GM19025 (cell line): ENCODE measurements at regions not wholly inside any gene's neighbourhood (a gene's known extent, or its start where the extent isn't known, plus 50 kb on each side); places are given as distances from the start of the nearest gene placed in this dataset.
"Not testable (repeated sequence)": the region's sequence is repeated elsewhere in the genome, so short reads cannot be mapped to it uniquely, and the experiment has no call there.

Source experiments
- ATAC-seq: cut with Tn5 transposase; IDR thresholded peaks from one replicate; pipeline ENCODE4 v1.9.1; 2021; ENCODE audit warnings: mild to moderate bottlenecking, low read depth, moderate library complexity; ENCODE audit not compliant: unreplicated experiment

- ATAC-seq: no peak
These were observed 197.8 kb downstream of the MEMO1 start for GRCh38 chr2:31813016-31813415.

- ATAC-seq: peak; percentile 96
These were observed 198.6 kb downstream of the MEMO1 start for GRCh38 chr2:31812051-31812798.

DNA sequence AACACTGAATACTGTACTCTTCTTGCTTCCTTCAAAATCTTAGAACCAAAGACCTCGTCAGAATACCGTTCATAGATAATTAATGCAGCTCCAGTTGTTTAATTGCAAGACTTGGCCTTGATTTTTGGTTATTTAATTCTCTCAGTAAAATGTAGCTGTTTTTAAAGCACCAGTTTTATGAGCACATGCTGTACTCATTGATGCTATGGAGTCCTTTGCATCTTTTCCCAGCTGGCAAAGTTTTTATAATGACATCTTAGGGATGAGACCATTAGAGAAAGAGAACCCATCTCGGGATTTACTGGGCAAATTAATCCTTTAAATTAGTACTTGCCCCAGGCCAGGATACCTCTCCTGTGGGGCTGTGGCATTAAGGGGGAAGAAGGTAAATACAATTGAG, 199.3 kb downstream of the MEMO1 start:
- ATAC-seq: no peak

DNA sequence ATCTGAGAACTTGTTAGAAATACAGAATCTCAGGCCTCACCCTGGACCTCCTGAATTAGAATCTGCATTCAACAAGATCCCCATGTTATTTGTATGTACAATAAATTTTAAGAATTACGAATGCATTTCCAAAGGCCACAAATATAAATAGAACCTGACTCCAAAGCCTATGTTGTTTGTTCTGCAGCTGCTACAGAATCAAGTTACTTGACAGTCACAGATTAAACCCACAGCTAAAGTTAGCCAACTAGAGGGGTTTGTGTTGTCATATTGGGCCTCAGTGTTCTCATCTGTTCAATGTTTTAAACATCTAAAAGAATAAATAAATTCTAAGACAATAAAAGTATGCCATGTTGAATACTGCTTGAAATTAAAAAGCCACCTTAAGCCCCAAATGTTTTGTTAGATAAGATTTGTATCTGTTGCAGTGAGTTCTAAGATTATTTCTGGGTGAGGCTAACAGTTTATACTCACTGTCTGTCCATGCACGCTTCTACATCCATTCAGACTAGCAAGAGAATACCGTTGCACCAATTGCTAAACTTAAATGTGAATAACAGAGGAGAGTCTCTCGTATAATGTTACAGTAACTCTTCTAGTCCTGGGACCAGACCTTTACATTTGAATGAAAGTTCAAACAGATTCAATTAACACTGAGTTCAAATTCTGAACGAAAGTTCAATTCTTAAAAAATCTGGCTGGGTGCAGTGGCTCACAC, 200.4 kb downstream of the MEMO1 start:
- no peak for ATAC-seq

- ATAC-seq: no peak
These were observed 205.1 kb downstream of the MEMO1 start for GRCh38 chr2:31805688-31806087.

DNA sequence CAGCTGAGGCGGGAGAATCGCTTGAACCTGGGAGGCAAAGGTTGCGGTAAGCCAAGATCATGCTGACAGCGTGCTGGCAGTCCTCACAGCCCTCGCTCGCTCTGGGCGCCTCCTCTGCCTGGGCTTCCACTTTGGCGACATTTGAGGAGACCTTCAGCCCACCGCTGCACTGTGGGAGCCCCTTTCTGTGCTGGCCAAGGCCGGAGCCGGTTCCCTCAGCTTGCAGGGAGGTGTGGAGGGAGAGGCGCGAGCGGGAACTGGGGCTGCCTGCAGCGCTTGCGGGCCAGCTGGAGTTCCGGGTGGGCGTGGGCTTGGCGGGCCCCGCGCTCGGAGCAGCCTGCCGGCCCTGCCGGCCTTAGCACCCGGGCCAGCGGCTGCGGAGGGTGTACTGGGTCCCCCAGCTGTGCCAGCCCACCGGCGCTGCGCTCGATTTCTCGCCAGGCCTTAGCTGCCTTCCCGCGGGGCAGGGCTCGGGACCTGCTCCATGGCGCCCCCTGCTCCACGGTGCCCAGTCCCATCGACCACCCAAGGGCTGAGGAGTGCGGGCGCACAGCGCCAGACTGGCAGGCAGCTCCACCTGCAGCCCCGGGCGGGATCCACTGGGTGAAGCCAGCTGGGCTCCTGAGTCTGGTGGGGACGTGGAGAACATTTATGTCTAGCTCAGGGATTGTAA, 207.2 kb downstream of the MEMO1 start:
- not testable (repeated sequence) for ATAC-seq

DNA sequence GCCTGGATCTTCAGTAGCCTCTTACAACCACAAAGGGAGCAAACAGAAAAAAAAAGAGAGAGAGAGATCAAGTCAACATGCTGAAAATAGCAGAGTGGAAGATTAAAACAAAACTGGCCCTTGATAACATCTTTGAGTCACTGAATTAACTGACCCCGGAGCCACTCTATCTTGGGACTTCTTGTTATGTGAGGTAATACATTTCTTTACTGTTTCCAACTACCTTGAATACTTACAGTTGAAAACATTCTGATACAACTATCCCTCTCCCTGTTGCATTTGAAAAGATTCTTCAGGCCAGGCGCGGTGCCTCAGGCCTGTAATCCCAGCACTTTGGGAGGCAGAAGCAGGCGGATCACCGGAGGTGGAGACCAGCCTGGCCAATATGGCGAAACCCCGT, 208.1 kb downstream of the MEMO1 start:
- no peak for ATAC-seq

DNA sequence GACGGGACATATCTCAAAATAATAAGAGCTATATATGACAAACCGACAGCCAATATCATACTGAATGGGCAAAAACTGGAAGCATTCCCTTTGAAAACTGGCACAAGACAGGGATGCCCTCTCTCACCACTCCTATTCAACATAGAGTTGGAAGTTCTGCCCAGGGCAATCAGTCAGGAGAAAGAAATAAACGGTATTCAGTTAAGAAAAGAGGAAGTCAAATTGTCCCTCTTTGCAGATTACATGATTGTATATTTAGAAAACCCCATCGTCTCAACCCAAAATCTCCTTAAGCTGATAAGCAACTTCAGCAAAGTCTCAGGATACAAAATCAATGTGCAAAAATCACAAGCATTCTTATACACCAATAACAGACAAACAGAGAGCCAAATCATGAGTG, 211.5 kb downstream of the MEMO1 start:
- not testable (repeated sequence) for ATAC-seq

- ATAC-seq: no peak
These were observed 207.5 kb upstream of the SRD5A2 start for GRCh38 chr2:31788273-31788672.

GRCh38 chr2:31785876-31786275, 205.1 kb upstream of the SRD5A2 start:
- peak; percentile 74 for ATAC-seq

GRCh38 chr2:31784868-31785267, 204.1 kb upstream of the SRD5A2 start:
- no peak for ATAC-seq

DNA sequence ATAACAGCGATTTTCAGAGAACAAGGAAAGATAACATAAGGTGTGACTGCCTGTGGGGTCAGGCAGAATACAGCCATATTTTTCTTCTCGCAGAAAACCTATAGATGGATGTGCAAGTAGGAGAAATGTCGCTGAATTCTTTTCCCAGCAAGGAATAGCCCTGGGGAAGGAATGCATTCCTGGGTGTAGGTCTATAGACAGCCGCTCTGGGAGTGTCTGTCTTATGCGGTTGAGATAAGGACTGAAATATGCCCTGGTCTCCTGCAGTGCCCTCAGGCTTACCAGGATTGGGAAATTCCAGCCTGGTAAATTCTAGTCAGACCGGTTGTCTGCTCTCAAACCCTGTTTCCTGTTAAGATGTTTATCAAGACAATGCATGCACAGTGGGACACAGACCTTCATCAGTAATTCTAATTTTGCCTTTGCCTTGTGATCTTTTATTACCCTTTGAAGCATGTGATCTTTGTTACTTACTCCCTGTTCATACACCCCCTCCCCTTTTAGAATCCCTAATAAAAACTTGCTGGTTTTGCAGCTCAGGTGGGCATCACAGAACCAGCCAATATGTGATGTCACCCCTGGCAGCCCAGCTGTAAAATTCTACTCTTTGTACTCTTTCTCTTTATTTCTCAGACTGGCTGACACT, 202.8 kb upstream of the SRD5A2 start:
- ATAC-seq: not testable (repeated sequence)

- ATAC-seq: no peak
These were observed 197.4 kb upstream of the SRD5A2 start for GRCh38 chr2:31778153-31778552.

GRCh38 chr2:31770741-31771140, 190.0 kb upstream of the SRD5A2 start:
- ATAC-seq: no peak

DNA sequence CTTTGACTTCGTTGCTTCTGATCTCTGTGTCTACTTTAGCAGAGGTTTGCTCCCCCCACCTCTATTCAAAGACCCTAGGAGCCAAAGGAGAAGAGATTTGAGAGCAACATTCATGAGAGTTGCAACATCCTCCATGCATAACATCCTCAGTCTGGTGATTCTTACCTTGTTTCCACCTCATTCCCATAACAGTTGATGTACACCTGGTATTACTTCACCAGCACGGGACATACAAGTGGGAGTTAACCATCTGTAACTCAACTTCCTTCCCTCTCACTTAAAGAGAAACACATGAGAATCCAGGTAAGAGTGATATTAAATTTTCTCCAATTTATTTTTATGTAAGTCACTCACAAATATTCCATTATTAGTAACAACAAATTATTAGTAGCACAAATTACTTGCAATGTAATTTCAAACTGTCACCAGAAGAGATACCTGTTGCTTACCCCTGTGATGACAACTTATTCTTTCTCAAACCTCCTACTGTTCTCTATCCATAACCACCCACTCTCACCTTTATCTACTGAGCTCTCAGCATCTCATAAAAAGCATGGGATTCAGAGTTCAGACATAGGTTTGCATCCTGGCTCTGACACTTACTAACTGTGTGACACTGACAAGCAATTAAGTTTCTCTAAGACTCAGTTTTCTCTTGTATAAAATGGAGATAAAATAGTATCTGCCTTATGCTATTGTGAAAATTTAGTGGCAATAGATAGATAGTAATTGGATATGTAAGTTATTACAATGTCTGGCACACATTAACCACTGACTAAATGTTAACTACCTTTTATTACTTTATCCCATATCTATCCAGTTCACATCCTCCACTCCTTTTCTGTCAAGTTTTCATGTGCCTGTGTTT, 184.6 kb upstream of the SRD5A2 start:
- ATAC-seq: no peak

GRCh38 chr2:31764169-31764568, 183.4 kb upstream of the SRD5A2 start:
- no peak for ATAC-seq

DNA sequence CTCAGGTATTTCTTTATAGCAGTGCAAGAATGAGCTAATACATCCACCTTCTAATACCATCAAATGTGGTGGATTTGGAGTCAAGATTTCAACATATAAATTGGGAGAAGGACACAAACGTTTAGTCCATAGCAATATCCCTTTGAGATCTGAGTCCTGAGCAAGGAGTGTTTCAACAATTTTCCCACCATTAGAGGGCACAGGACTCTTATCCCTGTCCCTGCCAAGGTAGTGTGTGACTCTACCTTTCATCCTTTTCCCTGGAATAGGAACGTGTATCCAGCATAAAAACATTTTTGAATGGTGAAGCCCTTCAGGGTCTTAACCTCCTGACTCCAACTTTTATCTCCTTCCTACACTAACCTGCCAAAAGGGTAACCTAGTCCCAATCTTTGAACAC, 181.3 kb upstream of the SRD5A2 start:
- ATAC-seq: no peak

DNA sequence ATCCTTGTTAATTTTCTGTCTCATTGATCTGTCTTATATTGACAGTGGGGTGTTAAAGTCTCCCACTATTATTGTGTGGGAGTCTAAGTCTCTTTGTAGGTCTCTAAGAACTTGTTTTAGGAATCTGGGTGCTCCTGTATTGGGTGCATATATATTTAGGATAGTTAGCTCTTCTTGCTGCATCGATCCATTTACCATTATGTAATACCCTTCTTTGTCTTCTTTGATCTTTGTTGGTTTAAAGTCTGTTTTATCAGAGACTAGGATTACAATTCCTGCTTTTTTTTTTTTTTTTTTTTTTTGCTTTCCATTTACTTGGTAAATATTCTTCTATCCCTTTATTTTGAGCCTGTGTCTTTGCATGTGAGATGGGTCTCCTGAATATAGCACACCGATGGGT, 176.6 kb upstream of the SRD5A2 start:
- not testable (repeated sequence) for ATAC-seq

DNA sequence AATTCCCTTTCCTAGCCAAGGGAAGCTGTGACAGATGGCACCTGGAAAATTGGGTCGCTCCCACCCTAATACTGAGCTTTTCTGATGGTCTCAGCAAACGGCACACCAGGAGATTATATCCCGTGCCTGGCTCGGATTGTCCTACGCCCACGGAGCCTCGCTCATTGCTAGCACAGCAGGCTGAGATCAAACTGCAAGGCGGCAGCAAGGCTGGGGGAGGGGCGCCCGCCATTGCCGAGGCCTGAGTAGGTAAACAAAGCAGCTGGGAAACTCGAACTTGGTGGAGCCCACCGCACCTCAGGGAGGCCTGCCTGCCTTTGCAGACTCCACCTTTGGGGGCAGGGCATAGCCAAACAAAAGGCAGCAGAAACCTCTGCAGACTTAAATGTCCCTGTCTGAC, 168.0 kb upstream of the SRD5A2 start:
- ATAC-seq: not testable (repeated sequence)

- ATAC-seq: no peak
These were observed 167.3 kb upstream of the SRD5A2 start for GRCh38 chr2:31748041-31748440.
